ENCODE measurements at regions not wholly inside any gene's neighbourhood (a gene's known extent, or its start where the extent isn't known, plus 50 kb on each side); places are given as distances from the start of the nearest gene placed in this dataset.

DNA sequence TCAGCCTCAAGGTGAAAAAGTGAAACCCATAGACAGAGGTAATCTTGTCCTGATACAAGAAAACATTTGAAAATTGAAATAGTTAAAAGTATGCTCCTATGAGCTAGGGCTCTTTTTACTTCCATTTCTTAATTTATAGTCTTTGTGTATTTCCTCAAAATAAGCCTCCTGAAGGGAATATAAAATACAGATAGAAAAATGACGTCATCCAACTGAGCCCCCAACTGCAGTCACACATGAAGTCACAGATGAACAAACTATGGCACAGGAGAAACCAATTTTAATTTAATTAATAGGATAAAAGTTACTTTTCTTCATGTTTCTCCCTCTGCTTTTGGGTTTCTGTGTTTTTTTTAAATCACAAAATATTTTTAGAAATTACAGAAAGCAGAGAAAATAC is 280.3 kb downstream of the HTR7 start:
- TF ChIP-seq, protein P1, sequence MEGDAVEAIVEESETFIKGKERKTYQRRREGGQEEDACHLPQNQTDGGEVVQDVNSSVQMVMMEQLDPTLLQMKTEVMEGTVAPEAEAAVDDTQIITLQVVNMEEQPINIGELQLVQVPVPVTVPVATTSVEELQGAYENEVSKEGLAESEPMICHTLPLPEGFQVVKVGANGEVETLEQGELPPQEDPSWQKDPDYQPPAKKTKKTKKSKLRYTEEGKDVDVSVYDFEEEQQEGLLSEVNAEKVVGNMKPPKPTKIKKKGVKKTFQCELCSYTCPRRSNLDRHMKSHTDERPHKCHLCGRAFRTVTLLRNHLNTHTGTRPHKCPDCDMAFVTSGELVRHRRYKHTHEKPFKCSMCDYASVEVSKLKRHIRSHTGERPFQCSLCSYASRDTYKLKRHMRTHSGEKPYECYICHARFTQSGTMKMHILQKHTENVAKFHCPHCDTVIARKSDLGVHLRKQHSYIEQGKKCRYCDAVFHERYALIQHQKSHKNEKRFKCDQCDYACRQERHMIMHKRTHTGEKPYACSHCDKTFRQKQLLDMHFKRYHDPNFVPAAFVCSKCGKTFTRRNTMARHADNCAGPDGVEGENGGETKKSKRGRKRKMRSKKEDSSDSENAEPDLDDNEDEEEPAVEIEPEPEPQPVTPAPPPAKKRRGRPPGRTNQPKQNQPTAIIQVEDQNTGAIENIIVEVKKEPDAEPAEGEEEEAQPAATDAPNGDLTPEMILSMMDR (optimal IDR thresholded peaks at IDR 0.05 in 1 of 3, IDR thresholded peaks at IDR 0.05 in 1 of 3, conservative IDR thresholded peaks at IDR 0.05 in 1 of 3; ENCODE audit: extremely low read depth in 1 of 3, insufficient read depth in 2 of 3, low read length in 3 of 3) = no peak
- TF ChIP-seq EZH2 (IDR thresholded peaks at IDR 0.05; ENCODE audit: low read length) = no peak
